SIG-M5 (cell line): ENCODE measurements at regions not wholly inside any gene's neighbourhood (a gene's known extent, or its start where the extent isn't known, plus 50 kb on each side); places are given as distances from the start of the nearest gene placed in this dataset.

Experiments used
- DNase-seq: peaks from one replicate; lab custom pipeline; 2025; lab: John Stamatoyannopoulos, UW

DNA sequence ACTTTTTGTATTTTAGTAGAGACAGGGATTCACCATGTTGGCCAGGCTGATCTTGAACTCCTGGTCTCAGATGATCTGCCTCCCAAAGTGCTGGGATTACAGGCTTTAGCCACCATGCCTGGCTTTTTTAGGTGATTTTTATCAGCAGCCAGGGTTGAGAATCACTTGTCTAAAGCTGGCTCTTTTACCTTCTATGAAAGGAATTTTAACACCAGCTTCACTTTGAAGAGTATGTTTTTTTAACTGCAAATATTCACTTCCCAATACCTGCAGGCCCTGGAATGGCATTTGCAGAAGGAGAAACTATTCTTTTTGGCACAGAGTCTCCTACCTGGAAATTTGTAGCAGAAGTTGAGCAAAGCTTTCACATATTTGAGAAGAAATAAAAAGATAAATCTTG is 63.6 kb upstream of the NAA20 start:
- no peak for DNase-seq

DNA sequence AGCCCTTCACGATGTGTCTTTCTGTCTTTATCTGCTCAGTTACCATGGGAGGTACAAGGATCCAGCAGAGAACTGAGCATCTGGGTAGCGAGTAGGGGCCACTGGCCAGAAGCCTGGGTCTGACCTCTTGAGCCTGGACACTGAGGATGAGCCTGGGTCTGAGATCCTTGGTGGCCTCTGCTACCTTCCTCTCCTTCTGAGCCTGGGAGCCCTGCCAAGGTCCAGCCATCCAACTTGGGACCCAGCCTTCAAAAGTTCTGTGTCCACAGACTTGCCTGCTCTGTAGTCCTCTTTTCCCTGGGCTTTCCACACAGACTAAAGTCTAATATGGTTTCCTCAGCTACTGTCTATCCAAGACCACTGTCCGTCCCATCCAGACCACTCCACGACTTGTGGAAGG is 60.2 kb upstream of the NAA20 start:
- no peak for DNase-seq

DNA sequence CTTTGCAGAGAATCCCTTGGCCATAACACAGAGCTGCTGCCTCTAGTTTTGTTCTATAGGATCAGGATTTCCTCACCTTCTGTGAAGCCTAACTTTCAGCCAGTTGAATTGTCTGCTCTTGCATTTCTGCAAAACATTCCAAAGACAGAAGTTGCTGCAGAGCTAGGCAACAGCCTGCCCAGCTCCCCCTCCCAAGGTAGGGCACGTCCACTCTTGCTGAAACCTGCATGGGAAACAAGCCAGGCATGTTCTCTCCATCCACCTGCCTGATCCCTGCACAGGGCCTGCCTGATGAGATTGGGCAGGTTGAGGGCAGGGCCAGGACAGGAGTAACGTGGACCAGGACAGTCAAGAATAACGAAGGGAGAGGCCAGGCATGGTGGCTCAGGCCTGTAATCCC is 58.9 kb upstream of the NAA20 start:
- no peak for DNase-seq

DNA sequence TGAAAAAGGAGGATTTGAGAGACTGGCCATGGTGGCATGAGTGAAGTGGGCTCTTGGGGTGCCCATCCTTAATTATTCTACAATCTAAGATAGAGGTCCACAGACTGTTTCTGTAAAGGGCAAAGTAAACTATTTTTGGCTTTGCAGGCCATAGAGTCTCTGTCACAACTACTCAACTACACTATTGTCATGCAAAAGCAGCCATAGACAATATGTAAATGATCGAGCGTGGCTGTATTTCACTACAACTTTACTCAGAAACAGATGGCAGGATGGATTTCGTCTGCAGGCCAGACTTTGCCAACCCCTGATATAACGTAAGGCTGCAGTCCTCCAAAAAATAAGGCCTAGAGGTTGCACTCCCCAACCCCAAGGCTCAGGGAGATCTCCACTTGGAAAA is 58.2 kb upstream of the NAA20 start:
- DNase-seq: no peak

DNA sequence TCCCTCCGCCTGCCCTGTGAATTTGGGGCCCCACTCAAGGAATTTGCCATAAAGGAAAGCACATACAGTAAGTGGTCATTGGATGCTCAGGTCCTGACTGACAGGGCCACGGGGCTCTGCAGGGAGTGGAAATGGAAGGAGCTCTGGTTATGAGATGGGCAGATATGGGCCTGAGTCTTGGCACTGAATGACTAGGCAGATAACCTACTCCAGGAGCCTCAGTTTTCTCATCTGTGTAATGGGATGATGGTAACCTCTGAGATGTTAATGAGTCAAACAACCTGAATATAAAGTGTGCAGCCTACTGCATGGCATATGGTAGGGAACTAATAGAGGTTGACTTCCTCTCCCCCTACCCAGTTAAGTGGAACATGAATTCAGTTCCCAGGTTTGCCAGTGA is 56.4 kb upstream of the NAA20 start:
- DNase-seq: no peak

DNA sequence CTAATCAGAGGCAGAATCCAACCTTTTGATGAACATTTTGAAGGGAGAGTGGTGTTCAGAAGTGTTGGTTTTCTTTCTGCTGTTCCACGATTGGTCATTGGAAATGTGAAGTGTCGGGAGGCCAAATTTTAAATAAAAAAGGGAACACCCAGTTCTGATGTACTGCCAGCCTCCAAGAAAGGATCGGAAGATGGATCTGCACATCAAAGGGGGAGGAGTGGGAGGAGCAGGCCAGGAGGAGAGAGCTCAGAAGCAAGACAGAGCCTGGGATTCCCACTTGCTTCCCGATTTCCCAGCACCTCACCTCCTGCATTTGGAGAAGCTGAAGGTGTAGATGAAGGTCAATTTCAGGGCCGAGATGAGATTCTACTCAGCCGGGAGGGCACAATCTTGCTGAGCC is 55.9 kb upstream of the NAA20 start:
- DNase-seq: no peak

DNA sequence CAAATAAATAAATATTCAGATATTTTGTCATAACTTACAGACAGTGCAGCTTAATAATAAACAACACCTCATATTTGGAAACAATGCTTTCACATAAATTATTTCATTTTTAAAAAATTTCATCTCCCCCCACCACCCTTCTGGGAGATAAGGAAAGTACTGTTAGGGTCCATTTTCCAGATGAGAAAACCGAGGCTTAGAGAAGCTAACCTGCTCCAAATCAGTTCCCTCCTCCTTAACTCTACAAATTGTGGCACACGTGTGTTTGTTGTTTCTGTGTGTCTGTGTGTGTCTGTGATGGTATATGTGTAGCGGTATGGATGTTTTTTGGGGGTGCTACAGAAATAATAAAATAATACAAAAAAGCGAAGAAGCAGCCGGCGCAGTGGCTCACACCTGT is 54.2 kb upstream of the NAA20 start:
- no peak for DNase-seq

DNA sequence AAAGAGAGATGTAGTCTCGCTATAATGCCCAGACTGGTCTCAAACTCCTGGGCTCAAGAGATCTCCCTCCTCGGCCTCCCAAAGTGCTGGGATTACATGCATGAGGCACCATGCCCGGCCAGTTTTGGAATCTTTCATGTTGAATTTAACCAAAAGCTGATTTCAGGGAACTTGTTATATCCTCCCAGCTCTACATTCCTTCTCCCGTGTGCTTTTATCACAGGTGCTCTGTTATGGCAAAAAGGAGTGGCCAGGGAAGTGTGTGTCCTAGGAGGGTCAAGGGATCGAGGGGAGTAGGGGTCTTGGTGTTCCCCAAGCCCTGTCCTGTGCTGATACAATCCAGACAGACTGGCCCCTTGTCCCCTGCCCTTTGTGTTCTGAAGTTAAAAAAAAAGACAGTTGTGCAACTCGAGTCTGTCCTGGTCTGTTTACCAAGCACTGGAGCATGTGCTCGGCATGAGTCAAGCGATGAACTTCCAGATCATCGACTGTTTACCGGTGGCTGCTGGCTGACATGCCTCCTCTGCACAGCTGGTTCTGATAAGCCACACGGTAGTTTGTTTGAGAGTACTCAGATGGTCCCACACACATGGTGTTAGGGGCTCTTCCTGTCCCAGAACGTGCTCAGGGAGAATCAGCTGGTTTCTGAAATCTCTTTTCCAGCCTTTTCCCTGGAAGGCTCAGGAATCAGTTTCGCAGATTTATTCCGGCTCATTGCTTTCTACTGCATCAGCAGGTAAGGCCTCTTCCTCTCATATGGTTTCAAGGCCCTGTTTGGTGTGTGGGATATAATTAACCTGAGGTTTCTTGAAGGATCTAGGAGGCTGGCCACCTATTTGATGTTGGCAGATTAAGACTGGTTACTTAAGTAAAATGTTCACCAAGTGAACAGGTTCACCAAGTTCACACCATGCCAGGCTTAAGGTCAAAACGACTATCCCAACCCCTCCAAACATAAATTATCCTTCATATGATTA is 52.6 kb upstream of the NAA20 start:
- no peak for DNase-seq

DNA sequence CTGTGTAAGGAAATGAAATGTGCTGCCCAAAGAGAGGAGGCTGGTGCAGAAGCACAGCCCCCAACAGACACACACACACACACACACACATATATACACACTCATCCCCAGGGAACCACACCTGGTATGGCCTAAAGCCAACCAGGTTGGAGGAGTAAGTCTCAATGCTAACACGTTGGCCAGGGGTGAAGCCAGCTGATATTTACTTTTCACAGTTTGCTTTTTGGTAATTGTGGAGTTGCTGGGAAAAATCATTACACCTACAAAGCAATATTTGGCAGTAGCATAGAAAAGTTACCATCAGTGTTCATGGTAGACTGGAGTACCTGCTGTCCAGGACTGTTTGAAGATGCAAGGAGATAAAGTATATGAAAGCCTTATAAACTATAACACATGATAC is 50.3 kb upstream of the NAA20 start:
- DNase-seq: no peak
